GM12891 (cell line): ENCODE measurements at regions not wholly inside any gene's neighbourhood (a gene's known extent, or its start where the extent isn't known, plus 50 kb on each side); places are given as distances from the start of the nearest gene placed in this dataset.

ENCODE experiments used
- PAX5 ChIP-seq: IDR thresholded peaks from 2 replicates; pipeline ENCODE4 v1.6.1; 2011; ENCODE audit warnings: low read length, moderate library complexity, mild to moderate bottlenecking; ENCODE audit not compliant: insufficient read depth, severe bottlenecking
- POLR2A ChIP-seq: IDR thresholded peaks from 2 replicates; pipeline ENCODE4 v1.6.1; 2011; ENCODE audit warnings: low read depth, low read length, control low read depth
- POLR2AphosphoS5 ChIP-seq: IDR thresholded peaks from 2 replicates; pipeline ENCODE4 v1.6.1; 2011; ENCODE audit warnings: low read depth, low read length, control low read depth
- SPI1 ChIP-seq: IDR thresholded peaks from 2 replicates; pipeline ENCODE4 v1.6.1; 2011; ENCODE audit warnings: low read depth, low read length, control low read depth
- TAF1 ChIP-seq: IDR thresholded peaks from 2 replicates; pipeline ENCODE4 v1.6.1; 2011; ENCODE audit warnings: low read depth, low read length, control low read depth

GRCh38 chr15:29535952-29536351, 266.3 kb upstream of the NSMCE3 start:
- TF ChIP-seq POLR2A (no peak), TAF1 (no peak), POLR2AphosphoS5 (no peak), SPI1 (no peak), PAX5 (no peak)
